T-helper 1 cell treated with Interleukin-12 subunit alpha and Interleukin-12 subunit beta and Interleukin-4 antibody, amounts not matched to agents 30 ng/mL and 1 ng/mL, for 36 hours (primary cell): ENCODE measurements at regions not wholly inside any gene's neighbourhood (a gene's known extent, or its start where the extent isn't known, plus 50 kb on each side); places are given as distances from the start of the nearest gene placed in this dataset.

Source experiments
- intact Hi-C: fragments of 100-400 bp; cut with micrococcal nuclease; formaldehyde crosslinking; loops from one replicate; pipeline ENCODE4 v1.15.1; 2024

DNA sequence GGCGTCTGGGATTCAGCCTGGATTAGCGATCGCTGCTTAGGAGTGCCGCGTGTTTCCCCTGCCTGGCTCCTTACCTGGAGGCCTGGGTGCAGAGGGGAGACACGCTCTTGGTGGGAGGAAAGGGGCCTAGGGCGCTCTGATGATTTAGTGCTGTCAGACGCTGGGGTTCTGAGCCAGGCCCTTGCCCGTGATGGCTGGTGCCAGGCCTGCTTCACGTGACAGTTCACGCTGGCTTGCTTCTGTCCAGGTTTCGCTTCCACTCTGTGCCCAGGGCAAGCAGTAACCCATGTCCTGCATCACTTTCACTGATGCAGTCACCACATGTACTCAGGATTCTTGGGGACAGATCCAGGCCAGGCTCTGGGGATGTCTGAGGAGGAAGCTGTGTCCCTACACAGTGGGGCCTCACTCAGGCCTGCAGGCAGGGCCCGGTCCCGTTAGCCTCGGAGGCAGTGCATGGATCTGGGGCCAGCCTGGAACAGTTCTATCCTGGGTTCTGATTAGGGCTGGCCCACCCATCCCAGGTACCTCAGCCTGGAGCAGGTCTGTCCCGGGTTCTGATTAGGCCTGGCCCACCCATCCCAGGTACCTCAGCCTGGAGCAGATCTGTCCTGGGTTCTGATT, 1220.9 kb downstream of the BRD1 start:
- intact Hi-C loops = no loop called here

DNA sequence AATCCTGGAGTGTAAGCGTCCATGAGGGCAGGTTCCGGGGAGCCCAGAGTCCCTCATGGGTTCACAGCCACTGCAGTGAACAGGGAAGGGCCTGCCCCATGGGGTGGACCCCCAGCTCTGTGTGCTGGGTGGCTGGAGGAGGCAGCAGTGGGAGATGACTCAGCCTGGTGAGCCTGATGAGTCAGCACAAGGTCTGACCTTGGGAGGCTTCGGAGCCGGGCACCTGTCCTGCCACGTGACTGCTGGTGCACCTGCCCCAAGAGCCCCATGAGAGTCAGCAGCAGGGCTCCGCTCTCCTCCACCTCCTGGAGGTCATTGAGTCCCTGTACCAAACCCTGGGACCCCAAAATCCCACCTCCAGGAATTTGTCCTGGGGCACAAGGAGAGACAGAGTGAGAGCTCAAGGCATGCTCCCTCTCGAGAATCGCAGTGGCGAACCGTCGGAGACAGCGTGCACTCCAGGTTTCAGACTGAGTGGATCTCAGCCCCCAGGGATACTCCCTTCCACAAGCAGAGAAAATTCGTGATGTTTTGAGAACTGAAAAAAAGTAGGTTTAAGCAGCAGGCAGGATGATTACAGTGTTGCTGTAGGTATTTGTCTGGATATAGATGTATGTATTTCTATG, 1221.7 kb downstream of the BRD1 start:
- intact Hi-C loops = no loop called here

DNA sequence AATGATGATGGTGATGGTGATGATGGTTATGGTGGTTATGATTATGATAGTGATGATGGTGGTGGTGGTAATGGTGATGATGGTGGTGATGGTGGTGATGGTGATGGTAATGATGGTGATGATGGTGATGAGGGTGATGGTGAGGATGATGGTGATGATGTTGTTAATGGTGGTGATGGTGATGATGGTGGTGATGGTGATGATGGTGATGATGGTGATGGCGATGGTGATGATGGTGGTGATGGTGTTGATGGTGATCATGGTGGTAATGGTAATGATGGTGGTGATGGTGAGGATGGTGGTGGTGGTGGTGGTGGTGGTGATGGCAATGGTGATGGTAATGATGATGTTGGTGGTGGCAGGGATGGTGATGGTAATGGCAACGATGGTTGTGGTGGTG, 1222.5 kb downstream of the BRD1 start:
- intact Hi-C loops = no loop called here

DNA sequence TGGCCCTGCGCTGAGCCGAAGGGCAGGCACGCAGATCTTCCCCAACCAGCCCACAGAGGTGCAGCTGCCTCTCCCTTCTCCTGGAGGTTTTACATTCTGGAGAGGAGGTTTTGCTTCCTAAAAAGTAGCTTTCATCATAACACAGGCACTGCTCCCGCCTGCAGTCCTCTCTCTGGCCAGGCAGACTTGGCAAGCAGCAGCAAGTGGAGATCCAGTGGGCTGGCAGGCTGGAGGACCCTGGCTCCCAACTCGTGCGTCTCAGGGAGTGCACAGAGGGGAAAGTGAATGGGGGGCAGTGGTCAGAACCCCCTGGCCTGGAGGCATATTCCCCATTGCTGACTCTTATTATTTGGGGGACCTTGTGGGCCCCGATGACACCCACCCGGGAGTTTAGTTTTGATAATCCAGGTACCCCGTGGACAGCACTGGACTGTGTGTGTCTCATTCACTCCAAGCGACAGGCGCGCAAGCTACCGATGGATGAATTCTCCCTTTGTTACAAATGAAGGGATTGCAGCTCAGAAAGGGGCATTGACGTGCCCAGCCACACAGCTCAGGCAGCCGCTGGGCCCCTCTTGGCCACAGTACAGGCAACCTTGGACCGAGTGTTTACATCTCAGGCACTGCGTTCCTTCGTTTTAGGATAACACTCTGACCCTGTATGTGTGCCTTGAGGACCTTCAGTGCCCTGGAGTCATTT, 1223.9 kb downstream of the BRD1 start:
- intact Hi-C loops = no loop called here

DNA sequence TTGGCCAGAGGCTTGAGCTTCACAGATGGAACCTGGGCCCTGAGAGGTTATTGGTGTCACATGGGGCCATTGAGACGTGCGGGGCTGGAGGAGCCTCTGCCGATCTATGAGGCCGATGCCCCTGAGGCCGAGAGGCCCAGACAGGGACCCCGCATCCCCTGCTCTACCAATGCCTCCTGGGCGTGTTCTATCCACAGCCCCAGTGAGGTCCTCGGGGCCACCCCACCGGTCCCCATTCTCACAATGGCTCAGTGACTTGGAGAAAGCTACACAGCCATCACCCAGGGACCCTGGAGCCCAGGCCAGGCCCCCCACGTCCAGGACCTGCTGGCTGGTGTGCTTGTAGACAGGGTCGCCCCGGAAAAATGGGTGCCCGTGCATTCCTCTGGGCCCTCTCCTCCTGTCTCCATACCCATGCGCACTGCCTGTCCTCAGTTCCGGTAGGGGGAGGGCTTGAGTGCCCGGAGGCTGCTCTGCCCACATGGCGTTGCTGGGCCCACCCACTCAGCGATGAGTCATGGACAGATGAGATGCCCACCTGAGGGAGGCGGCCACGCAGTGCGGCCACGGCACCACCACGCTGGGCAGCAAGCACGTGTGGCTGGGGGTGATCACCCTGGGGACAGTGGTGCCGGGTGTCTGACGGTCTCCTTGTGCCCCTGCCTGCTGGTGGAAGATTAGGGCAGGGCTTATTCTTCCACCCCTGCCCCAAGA, 1224.7 kb downstream of the BRD1 start:
- intact Hi-C loops = no loop called here

DNA sequence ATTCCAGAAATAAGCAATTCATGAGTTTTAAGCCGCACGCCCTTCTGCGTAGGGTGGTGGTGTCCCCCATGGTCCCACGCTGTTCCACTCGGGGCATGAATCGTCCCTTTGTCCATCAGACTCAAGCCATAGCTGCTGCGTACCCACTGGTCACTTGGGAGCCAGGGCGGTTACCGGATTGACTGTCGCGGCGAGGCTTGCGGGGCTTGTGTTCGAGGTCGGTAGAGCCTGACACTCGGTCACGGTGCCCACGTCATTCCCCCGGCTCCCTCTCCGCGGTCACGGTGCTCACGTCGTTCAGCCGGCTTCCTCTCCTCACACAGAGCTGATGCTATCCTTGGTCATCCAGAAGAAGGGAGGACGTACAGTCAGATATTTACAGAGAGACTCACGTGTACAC, 1227.0 kb downstream of the BRD1 start:
- intact Hi-C loops = no loop called here

DNA sequence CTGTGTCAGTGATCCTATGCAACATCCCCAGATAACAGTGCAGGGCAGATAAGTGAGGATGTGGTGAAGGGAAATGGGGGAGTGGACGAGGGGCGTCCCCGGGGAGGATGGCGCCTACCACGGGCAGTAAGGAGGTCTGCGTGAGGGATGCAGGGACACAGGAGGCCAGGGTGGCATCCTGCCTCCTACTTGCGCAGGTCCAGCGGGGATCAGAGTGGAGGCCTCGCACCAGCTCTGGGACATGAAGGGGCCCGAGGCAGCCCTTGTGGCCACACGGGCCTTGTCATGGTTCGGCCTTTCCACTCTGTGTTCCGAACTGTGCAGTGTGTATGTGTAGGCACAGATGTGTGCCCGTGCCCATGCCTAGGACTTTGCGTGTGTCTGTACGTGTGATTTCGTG, 1227.5 kb downstream of the BRD1 start:
- intact Hi-C loops = no loop called here

DNA sequence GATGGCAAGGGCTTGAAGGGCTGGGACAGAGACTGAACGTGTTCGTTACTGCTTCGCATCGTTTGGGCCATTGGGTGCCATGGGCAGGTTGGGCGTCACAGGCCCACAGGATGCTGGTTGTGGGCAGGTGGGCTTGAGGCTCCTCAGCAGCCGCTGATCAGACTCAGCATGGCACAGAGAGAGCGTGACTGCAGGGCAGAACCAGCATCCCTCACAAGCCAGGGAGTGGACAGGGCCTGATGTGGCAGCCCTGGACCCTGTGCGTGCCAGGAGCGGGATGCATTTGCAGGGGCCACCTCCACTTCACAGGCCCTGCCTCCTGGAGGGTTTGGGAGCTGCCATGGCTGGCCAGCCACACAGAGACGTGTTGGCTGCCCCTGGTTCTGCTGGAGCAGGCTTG, 1228.3 kb downstream of the BRD1 start:
- intact Hi-C loops = no loop called here

DNA sequence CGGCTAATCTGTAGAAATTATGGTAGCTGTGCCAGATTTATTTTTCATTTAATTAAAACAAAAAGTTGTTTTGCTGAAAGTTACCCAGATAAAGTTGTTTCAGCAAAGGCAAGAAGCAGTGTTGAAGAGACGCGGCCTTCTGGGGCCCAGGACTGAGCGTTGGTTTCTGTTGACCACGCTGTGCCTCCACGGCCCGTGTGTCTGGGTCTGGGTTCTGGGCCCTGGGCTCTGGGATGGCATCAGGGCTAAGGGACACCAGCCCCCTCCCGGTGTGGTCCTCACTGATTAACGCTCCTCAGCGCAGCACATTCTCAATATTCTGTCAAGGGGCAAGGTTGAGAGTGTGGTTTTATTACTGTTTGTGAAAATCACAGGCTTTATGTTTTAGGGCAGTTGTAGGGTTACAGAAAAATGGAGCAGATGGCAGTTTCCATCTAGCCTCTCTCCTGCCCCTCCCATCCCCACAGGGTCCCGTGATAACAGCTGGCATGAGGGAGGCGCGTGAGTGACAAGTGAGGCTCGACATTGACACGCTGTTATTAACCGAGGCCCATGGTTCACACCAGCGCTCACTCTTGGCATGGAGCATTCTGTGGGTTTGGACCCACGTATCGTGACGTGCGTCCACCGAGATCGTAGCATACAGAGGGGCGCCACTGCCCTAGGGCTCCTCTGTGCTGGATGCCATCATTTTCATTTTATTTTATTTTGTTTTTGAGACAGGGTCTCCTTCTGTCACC, 1231.4 kb downstream of the BRD1 start:
- intact Hi-C loops = no loop called here

DNA sequence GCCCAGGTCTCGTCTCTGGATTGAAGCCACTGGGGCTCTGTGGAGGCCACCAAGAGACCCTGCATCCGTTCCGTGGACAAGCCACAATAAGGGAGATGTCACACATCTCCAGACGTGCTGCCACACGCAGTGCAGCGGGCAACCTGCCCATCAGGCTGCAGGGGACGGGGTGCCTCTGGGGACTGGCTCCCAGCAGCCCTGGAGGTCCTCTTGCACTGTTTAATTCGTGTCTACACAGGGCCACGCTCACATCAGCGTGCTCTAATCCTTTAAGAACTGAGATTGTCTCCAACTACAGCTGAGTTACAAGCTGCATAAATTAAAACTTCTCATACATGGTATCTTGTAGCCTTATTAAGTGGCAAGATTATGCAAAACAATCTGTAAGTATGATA, 1232.2 kb downstream of the BRD1 start:
- intact Hi-C loops = no loop called here

DNA sequence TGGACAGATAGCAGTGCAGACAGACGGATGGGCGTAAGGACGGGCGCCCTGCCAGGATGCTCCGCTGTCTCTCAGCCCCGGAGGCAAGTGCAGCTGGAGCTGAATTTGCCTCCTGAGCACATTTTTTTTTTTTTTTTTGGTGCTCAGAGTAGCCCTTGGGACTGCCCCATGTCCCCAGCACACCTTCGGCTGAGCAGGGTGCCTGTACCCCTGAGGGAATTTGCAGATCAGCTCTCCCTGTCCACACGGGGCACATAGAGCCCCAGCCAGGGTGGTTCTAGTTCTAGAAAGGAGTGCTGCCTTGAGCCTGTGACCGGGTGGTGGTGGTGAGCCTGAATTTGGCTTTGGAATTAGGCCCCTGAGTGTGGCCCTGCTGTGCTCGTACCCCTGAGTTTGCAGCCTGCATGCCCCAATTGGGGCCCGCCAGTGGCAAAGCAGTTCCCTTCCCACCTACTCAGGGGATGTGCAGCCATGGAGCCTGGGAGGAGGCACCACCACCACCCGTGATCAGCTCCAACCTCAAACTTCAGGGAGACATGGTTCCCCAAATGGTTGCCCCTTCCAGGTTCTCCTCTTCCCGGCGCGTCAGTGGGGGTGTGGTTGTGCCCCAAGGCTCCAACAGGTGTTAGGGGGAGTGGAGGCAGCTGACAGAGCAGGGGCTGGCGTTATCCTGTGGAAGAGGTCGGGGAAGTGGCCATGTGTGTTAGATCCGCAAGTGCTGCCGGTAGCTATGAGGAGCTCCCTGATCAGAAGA, 1232.7 kb downstream of the BRD1 start:
- intact Hi-C loops = no loop called here

DNA sequence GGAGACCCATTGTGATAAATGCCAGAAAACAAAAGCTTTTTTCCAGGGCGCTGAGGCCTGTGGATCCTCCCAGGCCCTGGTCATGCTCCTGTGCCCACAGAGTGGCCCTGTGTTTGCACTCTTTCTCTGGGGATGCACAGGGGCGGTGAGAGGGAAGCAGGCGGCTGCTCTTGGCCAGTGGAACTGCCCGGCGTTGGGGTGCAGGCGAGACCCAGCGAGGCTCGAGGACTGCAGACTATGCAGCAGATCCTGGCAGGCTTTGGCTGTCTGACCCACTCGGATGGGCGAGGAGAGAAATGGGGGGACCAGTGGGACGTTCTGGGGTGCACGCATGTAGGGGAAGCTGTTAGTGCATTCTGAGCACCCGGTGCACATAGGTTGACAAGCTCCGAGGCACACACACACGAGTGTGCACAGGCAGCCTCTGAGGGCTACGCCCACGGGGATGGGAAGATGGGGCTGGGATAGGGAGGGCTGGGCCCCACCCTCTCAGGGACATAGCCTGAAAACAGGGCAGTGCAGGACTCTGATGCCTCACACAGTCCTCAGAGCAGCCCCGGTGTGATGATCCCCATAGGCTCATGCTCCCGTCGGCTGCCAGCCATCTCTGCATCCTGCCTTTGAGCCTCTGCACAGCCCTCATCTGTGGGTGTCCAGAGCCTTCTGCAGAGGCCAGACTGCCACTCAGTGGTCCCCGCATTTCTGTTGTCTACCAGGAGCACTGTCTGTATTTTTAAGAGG, 1233.5 kb downstream of the BRD1 start:
- intact Hi-C loops = no loop called here

DNA sequence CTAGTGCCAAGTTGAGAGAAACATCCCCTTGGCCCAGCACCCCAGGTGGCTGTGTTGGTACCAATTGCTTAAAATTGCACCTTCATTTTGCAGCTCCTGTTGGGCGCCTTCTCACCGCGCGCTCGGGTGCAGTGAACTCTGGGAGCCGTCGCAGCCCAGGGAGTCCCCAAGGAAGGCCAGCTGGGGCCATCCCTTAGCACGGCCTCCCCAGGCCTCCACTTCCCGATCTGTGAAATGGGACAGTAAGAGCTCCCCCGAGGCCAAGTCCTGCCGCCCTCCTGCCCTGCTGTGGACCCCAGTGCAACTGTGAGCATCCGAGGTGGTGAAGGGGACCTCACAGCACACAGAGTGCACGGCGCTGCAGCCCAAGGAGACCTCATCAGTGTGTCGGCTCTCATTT, 1234.1 kb downstream of the BRD1 start:
- intact Hi-C loops = no loop called here

DNA sequence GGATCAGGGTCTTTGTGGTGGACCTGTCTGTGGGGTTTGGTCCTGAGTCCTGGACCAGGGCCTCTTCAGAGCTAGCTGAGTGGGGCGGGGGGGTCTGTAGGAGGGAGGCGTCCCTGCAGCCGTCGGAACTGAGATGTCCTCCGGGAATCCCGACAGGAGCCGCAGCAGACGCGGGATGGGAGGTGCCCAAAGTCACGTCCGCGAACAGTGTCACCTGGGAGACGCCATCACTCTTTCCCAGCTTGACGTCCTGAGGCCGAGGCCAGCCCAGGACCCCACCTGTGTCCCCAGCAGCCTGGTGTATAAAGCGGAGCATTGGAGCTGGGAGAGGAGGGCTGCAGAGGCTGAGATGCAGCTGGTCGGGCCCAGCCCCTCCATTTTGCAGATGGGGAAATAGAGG, 1234.7 kb downstream of the BRD1 start:
- intact Hi-C loops = no loop called here

DNA sequence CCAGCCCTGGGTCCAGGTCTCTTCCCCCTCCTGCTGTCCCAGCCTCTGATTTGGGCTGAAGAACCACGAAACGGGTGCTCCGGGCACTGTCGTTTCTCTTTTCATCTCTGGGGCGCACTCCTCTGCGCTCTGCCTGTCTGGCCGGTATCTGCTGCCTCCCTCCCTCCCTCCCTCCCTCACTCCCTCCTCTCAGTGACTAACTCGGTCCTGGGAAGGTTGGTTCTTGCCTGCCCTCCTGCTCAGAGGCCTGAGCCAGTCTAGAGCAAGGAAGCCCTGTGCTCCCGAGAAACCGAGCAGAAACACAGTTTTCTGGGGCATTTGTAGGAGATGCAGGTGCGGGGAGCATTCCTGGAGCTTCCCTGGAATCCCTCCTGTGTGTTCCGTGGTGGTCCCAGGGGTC, 1235.2 kb downstream of the BRD1 start:
- intact Hi-C loops = no loop called here

DNA sequence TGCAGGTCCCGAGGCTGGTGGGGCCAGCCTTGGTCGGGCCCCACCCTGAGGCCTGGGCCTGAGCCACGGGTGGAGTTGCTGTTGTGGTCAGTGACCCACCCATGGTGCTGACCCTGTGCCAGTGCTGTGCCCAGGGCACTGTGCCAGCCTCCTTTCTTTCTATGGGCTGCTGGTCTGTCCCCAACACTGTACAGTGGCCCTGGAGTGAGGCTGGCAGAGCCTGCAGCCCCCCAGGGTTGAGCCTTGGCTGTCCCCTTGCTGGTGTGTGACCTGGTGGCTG, 1235.7 kb downstream of the BRD1 start:
- intact Hi-C loops = no loop called here

DNA sequence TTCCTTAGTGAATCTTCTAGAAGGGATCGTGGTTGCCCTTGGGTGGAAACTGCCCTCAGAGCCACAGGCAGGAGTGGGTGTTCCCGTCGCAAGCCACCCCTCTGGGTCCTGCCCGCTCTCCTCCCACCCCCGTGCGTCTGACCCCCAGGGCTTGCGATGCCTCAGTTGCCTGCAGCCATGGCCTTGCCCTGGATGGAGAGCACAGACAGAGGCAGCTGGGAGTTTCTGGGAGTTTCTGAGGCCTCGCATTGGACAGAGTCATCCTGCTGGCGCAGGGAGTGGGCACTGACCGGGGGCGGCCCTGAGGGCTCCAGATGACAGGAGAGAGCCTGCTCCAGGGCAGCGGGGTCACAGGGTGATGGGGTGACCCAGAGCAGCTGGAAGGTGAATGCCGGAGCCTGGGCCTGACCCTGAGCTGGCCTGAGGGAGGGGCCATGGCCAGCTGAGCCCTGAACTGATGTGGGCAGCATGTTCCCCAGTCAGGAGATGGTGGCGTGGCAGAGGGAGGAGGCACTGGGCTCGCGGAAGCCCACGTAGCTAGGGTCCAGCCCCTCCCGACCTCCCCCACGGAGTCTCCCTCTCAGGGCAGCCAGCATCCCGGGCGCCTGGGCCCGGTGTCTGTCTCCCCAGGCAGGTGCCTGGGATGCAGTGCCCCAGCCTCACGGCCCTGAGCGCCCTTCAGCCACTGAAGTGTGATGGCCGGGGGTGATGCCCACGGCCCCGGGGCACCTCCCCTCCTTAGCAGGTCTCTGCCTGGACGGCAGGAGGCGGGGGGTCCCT, 1236.2 kb downstream of the BRD1 start:
- intact Hi-C loops = no loop called here

DNA sequence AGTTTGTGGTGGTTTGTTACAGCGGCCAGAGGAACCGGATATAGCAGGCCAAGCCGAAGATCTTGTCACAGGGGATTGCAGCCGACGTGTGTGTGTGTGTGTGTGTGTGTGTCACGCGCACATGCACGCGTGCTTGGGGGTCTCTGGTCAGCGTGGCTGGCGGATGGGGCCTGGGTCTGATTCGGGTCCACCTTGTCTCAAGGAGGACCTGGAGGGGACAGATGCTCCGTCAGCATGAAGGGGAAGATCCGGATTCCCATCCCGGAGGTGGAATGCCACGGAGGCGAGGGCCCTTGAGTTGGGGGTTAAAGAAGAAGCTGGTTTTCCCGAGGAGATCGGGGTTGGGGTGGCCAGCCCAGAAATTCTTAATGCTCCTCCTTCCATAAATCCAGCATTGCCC, 1237.8 kb downstream of the BRD1 start:
- intact Hi-C loops = no loop called here

DNA sequence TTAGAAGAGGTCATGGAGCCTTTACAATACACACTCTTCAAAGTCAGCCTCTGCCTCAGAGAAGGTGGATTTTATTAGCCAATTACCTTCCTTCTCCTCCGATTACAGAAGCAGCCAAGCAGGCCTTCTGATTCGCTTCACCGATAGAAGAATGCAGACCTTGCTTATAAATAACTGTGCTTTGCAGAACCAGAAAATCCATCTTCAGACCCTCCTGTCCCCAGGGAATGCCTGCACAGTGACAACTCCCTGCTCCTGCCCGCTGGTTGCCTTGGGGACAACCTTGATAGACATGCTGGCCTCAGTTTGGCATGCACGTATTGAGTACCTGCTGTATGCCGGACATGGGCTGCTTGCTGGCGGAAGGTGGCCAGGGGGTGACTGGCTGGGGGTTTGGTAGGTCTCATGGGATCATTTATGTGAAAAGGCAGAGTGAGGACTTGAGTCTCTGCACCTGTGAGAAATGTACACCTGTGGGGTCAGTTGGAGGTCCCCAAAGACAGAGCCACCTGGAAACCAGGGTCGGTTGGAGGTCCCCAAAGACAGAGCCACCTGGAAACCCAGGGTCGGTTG, 1238.7 kb downstream of the BRD1 start:
- intact Hi-C loops = no loop called here
